ENCODE measurements at regions not wholly inside any gene's neighbourhood (a gene's known extent, or its start where the extent isn't known, plus 50 kb on each side); places are given as distances from the start of the nearest gene placed in this dataset.

GRCh38 chr3:64939309-64939708, 251.5 kb upstream of the ADAMTS9 start:
- Histone ChIP-seq H3K4me1 (peaks cover 12% of the 10 kb centered on the region), H3K36me3 (ENCODE audit: insufficient read depth in 1 of 2, low read depth in 1 of 2) (no peaks in the 10 kb centered on the region), H3K27ac (no peak overlapping the region), H3K4me3 (no peak overlapping the region), H3K9me3 (no peaks in the 10 kb centered on the region), H3K27me3 (ENCODE audit: insufficient read depth in 3 of 3, low read length in 2 of 3) (no peaks in the 10 kb centered on the region)
- intact Hi-C loops (cut with DNase I): no loop called here
- TF ChIP-seq, protein P1, sequence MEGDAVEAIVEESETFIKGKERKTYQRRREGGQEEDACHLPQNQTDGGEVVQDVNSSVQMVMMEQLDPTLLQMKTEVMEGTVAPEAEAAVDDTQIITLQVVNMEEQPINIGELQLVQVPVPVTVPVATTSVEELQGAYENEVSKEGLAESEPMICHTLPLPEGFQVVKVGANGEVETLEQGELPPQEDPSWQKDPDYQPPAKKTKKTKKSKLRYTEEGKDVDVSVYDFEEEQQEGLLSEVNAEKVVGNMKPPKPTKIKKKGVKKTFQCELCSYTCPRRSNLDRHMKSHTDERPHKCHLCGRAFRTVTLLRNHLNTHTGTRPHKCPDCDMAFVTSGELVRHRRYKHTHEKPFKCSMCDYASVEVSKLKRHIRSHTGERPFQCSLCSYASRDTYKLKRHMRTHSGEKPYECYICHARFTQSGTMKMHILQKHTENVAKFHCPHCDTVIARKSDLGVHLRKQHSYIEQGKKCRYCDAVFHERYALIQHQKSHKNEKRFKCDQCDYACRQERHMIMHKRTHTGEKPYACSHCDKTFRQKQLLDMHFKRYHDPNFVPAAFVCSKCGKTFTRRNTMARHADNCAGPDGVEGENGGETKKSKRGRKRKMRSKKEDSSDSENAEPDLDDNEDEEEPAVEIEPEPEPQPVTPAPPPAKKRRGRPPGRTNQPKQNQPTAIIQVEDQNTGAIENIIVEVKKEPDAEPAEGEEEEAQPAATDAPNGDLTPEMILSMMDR (IDR thresholded peaks at IDR 0.05): no peak
- ATAC-seq (no peak), DNase-seq (no peak)
- 27 to 66% (median 57%) methylated on average over 2 of the region's 2 CpGs for WGBS, 3 donors

- H3K36me3 ChIP-seq (ENCODE audit: insufficient read depth in 1 of 2, low read depth in 1 of 2): no peaks in the 10 kb centered on the region
- H3K4me3 ChIP-seq: no peak overlapping the region
- intact Hi-C loops (cut with DNase I): no loop called here
- H3K27ac ChIP-seq: no peak overlapping the region
- 64 to 76% (median 68%) methylated on average over 1 of the region's 1 CpG for WGBS, 3 donors
- no peaks in the 10 kb centered on the region for H3K27me3 ChIP-seq (ENCODE audit: insufficient read depth in 3 of 3, low read length in 2 of 3)
- no peak for DNase-seq
- peaks cover 9% of the 10 kb centered on the region for H3K4me1 ChIP-seq
- no peaks in the 10 kb centered on the region for H3K9me3 ChIP-seq
- TF ChIP-seq, protein P1 (IDR thresholded peaks at IDR 0.05): no peak
- ATAC-seq: no peak
Observed at GRCh38 chr3:64936556-64936955, 248.8 kb upstream of the ADAMTS9 start.

DNA sequence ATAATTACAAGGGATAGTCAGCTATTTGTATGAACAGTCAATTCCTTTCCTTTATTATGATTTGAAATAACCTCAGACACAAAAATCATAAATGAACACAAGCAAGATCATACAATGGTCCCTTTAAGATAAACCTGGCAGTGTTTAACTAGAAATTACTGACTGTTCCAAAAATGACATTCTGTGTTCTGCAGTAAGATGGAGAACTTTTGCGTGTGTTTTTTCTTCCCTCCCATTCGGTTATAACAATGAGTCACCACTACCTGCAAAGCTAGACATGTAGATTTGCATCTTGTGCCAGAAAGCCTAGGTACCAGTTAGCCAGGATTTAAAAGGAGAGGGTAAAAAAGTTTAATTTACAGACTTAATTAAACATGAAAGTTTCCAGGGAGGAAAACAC, 248.2 kb upstream of the ADAMTS9 start:
- WGBS, 3 donors: 20 to 36% (median 25%) methylated on average over 2 of the region's 2 CpGs
- H3K4me1 ChIP-seq: peaks cover 7% of the 10 kb centered on the region
- ATAC-seq: no peak
- DNase-seq: no peak
- TF ChIP-seq, protein P1 (IDR thresholded peaks at IDR 0.05): no peak
- H3K4me3 ChIP-seq: no peak overlapping the region
- intact Hi-C loops (cut with DNase I): no loop called here
- H3K27ac ChIP-seq: no peak overlapping the region
- no peaks in the 10 kb centered on the region for H3K9me3 ChIP-seq
- H3K36me3 ChIP-seq (ENCODE audit: insufficient read depth in 1 of 2, low read depth in 1 of 2): no peaks in the 10 kb centered on the region
- no peaks in the 10 kb centered on the region for H3K27me3 ChIP-seq (ENCODE audit: insufficient read depth in 3 of 3, low read length in 2 of 3)

- no peaks in the 10 kb centered on the region for H3K4me1 ChIP-seq
- no peaks in the 10 kb centered on the region for H3K36me3 ChIP-seq (ENCODE audit: insufficient read depth in 1 of 2, low read depth in 1 of 2)
- no peaks in the 10 kb centered on the region for H3K27me3 ChIP-seq (ENCODE audit: insufficient read depth in 3 of 3, low read length in 2 of 3)
- no peak overlapping the region for H3K27ac ChIP-seq
- H3K4me3 ChIP-seq: no peak overlapping the region
- DNase-seq (no peak), ATAC-seq (no peak)
- H3K9me3 ChIP-seq: no peaks in the 10 kb centered on the region
- 78 to 90% (median 83%) methylated on average over 8 of the region's 8 CpGs for WGBS, 3 donors
- TF ChIP-seq, protein P1 (IDR thresholded peaks at IDR 0.05): no peak
- intact Hi-C loops (cut with DNase I): no loop called here
Observed at GRCh38 chr3:64932666-64933342, 245.0 kb upstream of the ADAMTS9 start.

DNA sequence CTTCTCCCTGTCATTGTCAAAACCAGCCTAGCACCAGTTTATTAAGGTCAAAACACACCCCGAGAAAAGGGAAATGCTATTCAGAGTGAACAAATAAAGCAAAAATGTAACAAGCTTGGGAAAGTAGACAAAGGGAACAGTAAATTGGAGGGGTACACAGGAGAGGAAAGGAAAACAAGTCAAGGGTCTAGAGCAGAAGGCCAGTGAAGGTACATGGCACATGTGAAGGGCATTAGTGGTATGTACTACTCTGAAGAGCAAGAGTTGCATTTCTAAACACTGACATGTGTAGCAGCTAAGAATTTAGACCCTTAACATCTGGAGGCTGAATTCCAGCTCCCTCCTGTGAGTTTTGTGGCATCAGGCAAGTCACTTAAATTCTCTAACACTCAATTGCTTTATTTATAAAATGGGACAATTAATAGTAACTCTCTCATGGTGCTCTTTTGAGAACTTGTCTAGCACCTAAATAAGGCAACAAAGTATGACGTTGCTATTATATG, 244.3 kb upstream of the ADAMTS9 start:
- Histone ChIP-seq H3K4me3 (no peak overlapping the region), H3K9me3 (no peaks in the 10 kb centered on the region), H3K36me3 (ENCODE audit: insufficient read depth in 1 of 2, low read depth in 1 of 2) (no peaks in the 10 kb centered on the region), H3K27ac (no peak overlapping the region), H3K27me3 (ENCODE audit: insufficient read depth in 3 of 3, low read length in 2 of 3) (no peaks in the 10 kb centered on the region), H3K4me1 (no peaks in the 10 kb centered on the region)
- intact Hi-C loops (cut with DNase I): no loop called here
- WGBS, 3 donors: 83 to 90% (median 85%) methylated on average over 2 of the region's 2 CpGs
- DNase-seq (no peak), ATAC-seq (no peak)
- TF ChIP-seq, protein P1 (IDR thresholded peaks at IDR 0.05): no peak
